Upper lobe of right lung (tissue), 1 donor: ENCODE measurements at regions not wholly inside any gene's neighbourhood (a gene's known extent, or its start where the extent isn't known, plus 50 kb on each side); places are given as distances from the start of the nearest gene placed in this dataset.

Experiments
- ATAC-seq: fragments of 200-7000 bp; cut with Tn5 transposase; one replicate; pipeline ENCODE4 v1.9.1; 2020; ENCODE audit warnings: mild to moderate bottlenecking, moderate library complexity
- DNase-seq: peaks from one replicate; pipeline ENCODE4 v3.0.0-alpha.2; 2020
- H3K27ac ChIP-seq: fragments of 200-600 bp; one replicate; pipeline ENCODE4 v1.8.0; 2022
- H3K27me3 ChIP-seq: fragments of 200-600 bp; one replicate; pipeline ENCODE4 v1.8.0; 2022; ENCODE audit warnings: mild to moderate bottlenecking
- H3K36me3 ChIP-seq: fragments of 200-600 bp; one replicate; pipeline ENCODE4 v1.8.0; 2022
- H3K4me1 ChIP-seq: fragments of 200-600 bp; one replicate; pipeline ENCODE4 v1.8.0; 2022
- H3K4me3 ChIP-seq: fragments of 200-600 bp; one replicate; pipeline ENCODE4 v1.8.0; 2022; ENCODE audit warnings: mild to moderate bottlenecking
- H3K9me3 ChIP-seq: fragments of 200-600 bp; one replicate; pipeline ENCODE4 v1.8.0; 2022
- CTCF ChIP-seq: fragments of 200-600 bp; IDR thresholded peaks from one replicate; pipeline ENCODE4 v1.8.0; 2022; ENCODE audit warnings: antibody characterized with exemption
- intact Hi-C: fragments of 100-400 bp; cut with DNase I; formaldehyde crosslinking; loops from one replicate; pipeline ENCODE4 v1.11.0; 2022
- donor health status: DM: no; HTN: yes; CAD: no; lungs with severe emphysema.

- Histone ChIP-seq H3K36me3 (no peaks in the 10 kb centered on the region), H3K27ac (no peak overlapping the region), H3K4me1 (no peaks in the 10 kb centered on the region), H3K9me3 (no peaks in the 10 kb centered on the region), H3K27me3 (no peaks in the 10 kb centered on the region), H3K4me3 (no peak overlapping the region)
- no peak for DNase-seq
- TF ChIP-seq CTCF = no peak
- ATAC-seq = no peak
- intact Hi-C loops = no loop called here
These were observed 404.8 kb upstream of the RAG2 start for GRCh38 chr11:37002831-37003230.

DNA sequence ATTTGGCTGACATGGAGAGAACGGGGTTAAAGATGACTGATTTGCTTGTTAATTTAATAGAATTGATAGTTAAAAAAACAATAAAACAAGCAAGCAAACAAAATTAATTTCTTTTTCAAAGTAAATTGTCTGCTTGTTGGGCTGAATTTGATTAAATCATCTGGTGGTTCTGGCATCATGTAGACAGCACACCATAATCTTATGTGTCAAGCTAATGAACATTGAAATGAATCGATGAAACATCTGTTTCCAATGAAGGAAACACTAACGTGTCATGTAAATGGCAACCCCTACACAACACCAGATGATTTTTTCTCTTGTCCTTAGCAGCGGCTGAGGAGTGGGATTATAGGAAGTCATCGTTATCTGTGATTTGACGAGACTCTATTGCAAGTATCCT is 399.6 kb upstream of the RAG2 start:
- DNase-seq = no peak
- Histone ChIP-seq H3K9me3 (no peaks in the 10 kb centered on the region), H3K27me3 (no peaks in the 10 kb centered on the region), H3K27ac (no peak overlapping the region), H3K4me1 (no peaks in the 10 kb centered on the region), H3K36me3 (no peaks in the 10 kb centered on the region), H3K4me3 (no peak overlapping the region)
- no peak for TF ChIP-seq CTCF
- intact Hi-C loops = no loop called here
- ATAC-seq = no peak

GRCh38 chr11:36996795-36997194 is 398.8 kb upstream of the RAG2 start:
- DNase-seq (no peak), ATAC-seq (no peak)
- H3K27me3 ChIP-seq = no peaks in the 10 kb centered on the region
- no peaks in the 10 kb centered on the region for H3K4me1 ChIP-seq
- H3K27ac ChIP-seq = no peak overlapping the region
- H3K9me3 ChIP-seq = no peaks in the 10 kb centered on the region
- TF ChIP-seq CTCF = no peak
- H3K36me3 ChIP-seq = no peaks in the 10 kb centered on the region
- intact Hi-C loops = no loop called here
- H3K4me3 ChIP-seq = no peak overlapping the region

DNA sequence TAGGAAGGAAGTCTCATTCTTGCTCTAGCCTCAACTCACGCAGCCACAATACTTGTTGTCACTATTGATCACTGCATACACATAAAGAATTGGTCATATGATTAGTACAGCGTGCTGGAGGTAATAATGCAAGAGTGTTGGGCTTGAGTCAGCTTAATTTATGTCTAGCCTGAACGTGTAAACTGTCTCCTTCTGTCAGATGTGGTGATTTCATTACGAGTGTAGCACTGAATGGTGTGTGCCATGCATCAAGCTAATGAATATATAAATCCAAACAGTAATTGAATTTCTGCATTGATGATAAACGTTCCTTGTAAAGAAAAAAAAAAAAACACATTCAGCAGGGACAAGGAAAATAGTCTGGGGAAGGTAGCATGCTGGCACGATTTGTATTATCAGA is 396.2 kb upstream of the RAG2 start:
- Histone ChIP-seq H3K4me1 (no peaks in the 10 kb centered on the region), H3K27ac (no peak overlapping the region), H3K9me3 (no peaks in the 10 kb centered on the region), H3K27me3 (no peaks in the 10 kb centered on the region), H3K36me3 (no peaks in the 10 kb centered on the region), H3K4me3 (no peak overlapping the region)
- no peak for TF ChIP-seq CTCF
- intact Hi-C loops = no loop called here
- no peak for DNase-seq
- no peak for ATAC-seq

- no peak overlapping the region for H3K27ac ChIP-seq
- H3K4me1 ChIP-seq = no peaks in the 10 kb centered on the region
- H3K9me3 ChIP-seq = no peaks in the 10 kb centered on the region
- no peaks in the 10 kb centered on the region for H3K27me3 ChIP-seq
- H3K36me3 ChIP-seq = no peaks in the 10 kb centered on the region
- H3K4me3 ChIP-seq = no peak overlapping the region
- TF ChIP-seq CTCF = no peak
- ATAC-seq (no peak), DNase-seq (no peak)
- intact Hi-C loops = no loop called here
These were observed 390.5 kb upstream of the RAG2 start for GRCh38 chr11:36988556-36988955.

DNA sequence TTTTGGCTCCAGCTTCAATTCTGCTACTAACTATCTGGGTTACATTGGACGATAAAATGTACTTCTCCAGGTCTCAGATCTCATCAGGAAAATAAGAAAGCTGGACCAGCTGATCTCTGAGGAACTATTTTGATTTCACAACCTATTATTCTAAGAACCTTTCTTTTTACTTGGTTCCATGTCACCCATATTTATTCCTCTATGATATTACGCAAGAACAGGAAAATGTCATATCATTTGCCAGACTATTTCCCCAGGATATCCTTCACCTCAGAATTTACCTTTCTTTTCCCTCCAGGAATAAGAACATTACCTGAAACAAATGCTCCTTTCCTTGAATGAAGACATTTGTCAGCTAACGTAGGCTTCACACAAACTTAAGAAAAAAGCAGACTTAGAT is 387.5 kb upstream of the RAG2 start:
- no peaks in the 10 kb centered on the region for H3K9me3 ChIP-seq

More for the DNA sequence above, 387.5 kb upstream of the RAG2 start:
- intact Hi-C loops = no loop called here
- Histone ChIP-seq H3K4me1 (no peaks in the 10 kb centered on the region), H3K4me3 (no peak overlapping the region), H3K27me3 (no peaks in the 10 kb centered on the region), H3K27ac (no peak overlapping the region), H3K36me3 (no peaks in the 10 kb centered on the region)
- ATAC-seq = no peak
- no peak for TF ChIP-seq CTCF
- DNase-seq = no peak
